ENCODE measurements at regions not wholly inside any gene's neighbourhood (a gene's known extent, or its start where the extent isn't known, plus 50 kb on each side); places are given as distances from the start of the nearest gene placed in this dataset.

DNA sequence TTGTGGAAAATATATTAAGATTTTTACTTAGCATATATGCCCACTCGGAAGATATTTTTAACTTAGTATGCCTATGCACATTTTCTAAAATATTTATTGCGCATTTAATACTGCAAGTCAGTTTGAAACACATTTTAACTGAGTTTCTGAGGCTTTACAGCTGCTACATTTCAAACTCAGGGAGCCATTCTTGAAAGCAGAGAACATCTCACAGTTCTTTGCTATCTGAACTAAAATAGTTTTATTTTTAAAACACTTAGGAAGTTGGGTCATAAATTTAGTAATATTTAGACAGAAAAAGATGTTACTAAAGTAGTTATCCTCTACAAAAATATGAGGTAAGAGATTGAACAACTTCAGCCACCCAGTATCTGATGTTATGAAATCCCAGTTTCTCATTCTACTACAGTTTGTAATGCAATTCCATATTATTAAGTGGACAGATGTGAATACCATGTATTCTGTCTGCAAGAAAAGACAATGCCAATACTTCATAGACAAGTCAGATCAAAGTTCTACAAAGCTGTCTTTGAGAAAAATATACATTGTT is 409.9 kb upstream of the EDIL3 start:
- POLR2A ChIA-PET (ENCODE audit: low non-redundant PET), result no interaction called here
- CTCF ChIA-PET, result interaction anchor here (0.7 kb wide), 1 partner anchor 469 kb away, joined by 3 read pairs; no protein-coding TSS in a partner anchor
- no peak overlapping the region for H3K27ac ChIP-seq
- TF ChIP-seq, protein P1, sequence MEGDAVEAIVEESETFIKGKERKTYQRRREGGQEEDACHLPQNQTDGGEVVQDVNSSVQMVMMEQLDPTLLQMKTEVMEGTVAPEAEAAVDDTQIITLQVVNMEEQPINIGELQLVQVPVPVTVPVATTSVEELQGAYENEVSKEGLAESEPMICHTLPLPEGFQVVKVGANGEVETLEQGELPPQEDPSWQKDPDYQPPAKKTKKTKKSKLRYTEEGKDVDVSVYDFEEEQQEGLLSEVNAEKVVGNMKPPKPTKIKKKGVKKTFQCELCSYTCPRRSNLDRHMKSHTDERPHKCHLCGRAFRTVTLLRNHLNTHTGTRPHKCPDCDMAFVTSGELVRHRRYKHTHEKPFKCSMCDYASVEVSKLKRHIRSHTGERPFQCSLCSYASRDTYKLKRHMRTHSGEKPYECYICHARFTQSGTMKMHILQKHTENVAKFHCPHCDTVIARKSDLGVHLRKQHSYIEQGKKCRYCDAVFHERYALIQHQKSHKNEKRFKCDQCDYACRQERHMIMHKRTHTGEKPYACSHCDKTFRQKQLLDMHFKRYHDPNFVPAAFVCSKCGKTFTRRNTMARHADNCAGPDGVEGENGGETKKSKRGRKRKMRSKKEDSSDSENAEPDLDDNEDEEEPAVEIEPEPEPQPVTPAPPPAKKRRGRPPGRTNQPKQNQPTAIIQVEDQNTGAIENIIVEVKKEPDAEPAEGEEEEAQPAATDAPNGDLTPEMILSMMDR (conservative IDR thresholded peaks at IDR 0.05; ENCODE audit: low read depth), result no peak
- DNase-seq (ENCODE audit: low spot score), result no peak

DNA sequence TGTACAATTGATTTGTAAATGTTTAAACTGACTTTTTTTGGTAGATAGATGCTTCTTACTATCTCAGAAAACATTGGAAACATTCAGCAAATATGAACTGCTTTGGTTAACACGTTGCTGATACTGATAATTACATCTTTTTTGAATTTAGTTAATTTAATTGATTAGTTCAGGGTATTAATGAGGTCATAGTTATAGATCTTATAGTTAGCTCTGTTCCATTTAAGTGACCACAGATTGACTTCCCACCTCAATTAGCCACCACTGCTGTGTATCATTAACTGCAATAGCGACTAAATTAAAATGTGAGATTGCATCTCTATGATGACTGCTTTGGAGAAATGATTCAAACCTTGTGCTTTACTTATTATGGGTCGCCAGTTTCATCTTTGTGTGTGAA is 407.1 kb upstream of the EDIL3 start:
- no peak for DNase-seq (ENCODE audit: low spot score)
- TF ChIP-seq, protein P1 (conservative IDR thresholded peaks at IDR 0.05; ENCODE audit: low read depth), result no peak
- POLR2A ChIA-PET (ENCODE audit: low non-redundant PET), result no interaction called here
- CTCF ChIA-PET, result no interaction called here
- H3K27ac ChIP-seq, result no peak overlapping the region

DNA sequence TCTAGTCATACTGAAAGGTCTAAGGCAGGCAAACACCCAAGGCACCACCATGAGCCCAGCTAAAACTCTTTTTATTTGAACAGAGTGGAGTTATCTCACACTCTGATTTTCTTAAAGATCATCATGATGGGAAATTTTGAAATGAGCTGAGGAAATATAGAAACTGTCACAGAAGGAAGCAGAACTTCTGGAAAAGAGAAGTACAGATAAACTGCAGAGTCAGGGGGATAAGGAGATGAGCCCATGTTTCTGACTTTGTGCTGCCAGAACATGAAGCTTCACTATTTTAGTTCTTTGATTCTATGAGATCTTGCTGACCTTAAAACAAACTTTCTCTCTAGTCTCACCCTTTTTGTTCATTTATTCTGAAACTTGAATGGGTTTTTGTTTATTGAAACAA is 406.5 kb upstream of the EDIL3 start:
- no peak overlapping the region for H3K27ac ChIP-seq
- no peak for DNase-seq (ENCODE audit: low spot score)
- ChIA-PET CTCF (interaction anchor here (0.7 kb wide), 1 partner anchor 547 kb away, joined by 3 read pairs; no protein-coding TSS in a partner anchor), POLR2A (ENCODE audit: low non-redundant PET) (no interaction called here)
- TF ChIP-seq, protein P1 (conservative IDR thresholded peaks at IDR 0.05; ENCODE audit: low read depth), result no peak

DNA sequence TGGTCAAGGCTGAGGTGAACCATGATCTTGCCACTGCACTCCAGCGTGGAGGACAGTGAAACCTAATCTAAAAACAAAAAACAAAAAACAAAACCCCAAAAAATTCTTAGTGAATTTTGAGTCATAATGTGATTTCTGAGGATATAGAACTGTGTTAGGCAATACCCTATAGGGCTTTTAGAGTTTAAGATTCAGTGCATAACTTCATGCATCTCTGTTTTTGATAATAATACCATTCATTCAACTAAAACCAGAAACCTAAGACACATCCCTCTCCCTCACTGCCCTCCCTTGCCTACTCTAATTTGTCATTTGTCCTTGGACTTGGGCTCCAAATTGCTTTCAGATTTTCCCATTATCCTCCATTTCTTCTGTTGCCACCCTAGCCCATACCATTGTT is 405.7 kb upstream of the EDIL3 start:
- TF ChIP-seq, protein P1 (conservative IDR thresholded peaks at IDR 0.05; ENCODE audit: low read depth), result no peak
- CTCF ChIA-PET, result interaction anchor here (0.7 kb wide), 1 partner anchor 546 kb away, joined by 3 read pairs; no protein-coding TSS in a partner anchor
- DNase-seq (ENCODE audit: low spot score), result no peak
- POLR2A ChIA-PET (ENCODE audit: low non-redundant PET), result no interaction called here
- no peak overlapping the region for H3K27ac ChIP-seq

- POLR2A ChIA-PET (ENCODE audit: low non-redundant PET), result no interaction called here
- CTCF ChIA-PET, result no interaction called here
- no peak for DNase-seq (ENCODE audit: low spot score)
- TF ChIP-seq, protein P1 (conservative IDR thresholded peaks at IDR 0.05; ENCODE audit: low read depth), result no peak
- no peak overlapping the region for H3K27ac ChIP-seq
Observed at GRCh38 chr5:84783003-84783402, 398.3 kb upstream of the EDIL3 start.

- TF ChIP-seq, protein P1 (conservative IDR thresholded peaks at IDR 0.05; ENCODE audit: low read depth), result no peak
- ChIA-PET CTCF (interaction anchor here (0.5 kb wide), 1 partner anchor 27 kb away, joined by 5 read pairs; no protein-coding TSS in a partner anchor), POLR2A (ENCODE audit: low non-redundant PET) (no interaction called here)
- no peak for DNase-seq (ENCODE audit: low spot score)
- no peak overlapping the region for H3K27ac ChIP-seq
Observed at GRCh38 chr5:84779186-84779585, 394.5 kb upstream of the EDIL3 start.
